Spleen (tissue), 11 donors: ENCODE measurements at regions not wholly inside any gene's neighbourhood (a gene's known extent, or its start where the extent isn't known, plus 50 kb on each side); places are given as distances from the start of the nearest gene placed in this dataset.

Source experiments
- DNase-seq: peaks from one replicate; pipeline ENCODE4 v3.0.0-alpha.2; 2020
- H3K27ac ChIP-seq, 8 donors: fragments of 200-600 bp; sonication (generic) in 7 of 8; 1 replicate in 4 of 8; 2 replicates in 4 of 8; pipeline versions ENCODE4 v1.5.0 to v1.8.0; 2016 to 2021; ENCODE audit warnings: inconsistent platforms in 4 of 8, mild to moderate bottlenecking in 4 of 8, moderate library complexity in 1 of 8
- H3K27me3 ChIP-seq, 7 donors: fragments of 200-600 bp; sonication (generic) in 6 of 7; replicated peaks in 1 of 7; 1 replicate in 4 of 7; 2 replicates in 3 of 7; pipeline versions ENCODE4 v1.5.0 to v1.8.0; 2016 to 2021; ENCODE audit warnings: inconsistent platforms in 3 of 7, mild to moderate bottlenecking in 1 of 7
- H3K36me3 ChIP-seq, 6 donors: fragments of 200-600 bp; sonication (generic) in 5 of 6; 1 replicate in 4 of 6; 2 replicates in 2 of 6; pipeline versions ENCODE4 v1.5.0 to v1.8.0; 2016 to 2021; ENCODE audit warnings: inconsistent platforms in 2 of 6
- H3K4me1 ChIP-seq, 6 donors: fragments of 200-600 bp; sonication (generic) in 5 of 6; 1 replicate in 3 of 6; 2 replicates in 3 of 6; pipeline versions ENCODE4 v1.5.0 to v1.8.0; 2016 to 2021; ENCODE audit warnings: inconsistent platforms in 3 of 6
- H3K4me3 ChIP-seq, 8 donors: fragments of 200-600 bp; sonication (generic) in 7 of 8; 1 replicate in 4 of 8; 2 replicates in 4 of 8; pipeline versions ENCODE4 v1.5.0 to v1.8.0; 2016 to 2021; ENCODE audit warnings: inconsistent platforms in 4 of 8, mild to moderate bottlenecking in 4 of 8, moderate library complexity in 2 of 8
- H3K9me3 ChIP-seq, 8 donors: fragments of 200-600 bp; sonication (generic) in 7 of 8; 1 replicate in 4 of 8; 2 replicates in 4 of 8; pipeline versions ENCODE4 v1.5.0 to v1.8.0; 2016 to 2021; ENCODE audit warnings: inconsistent platforms in 4 of 8
- POLR2A ChIP-seq, 3 donors: fragments of 450-650 bp; IDR thresholded peaks; one replicate each; pipeline ENCODE4 v1.5.1; 2017; ENCODE audit warnings: antibody characterized with exemption in 3 of 3, mild to moderate bottlenecking in 1 of 3
- POLR2AphosphoS5 ChIP-seq, 3 donors: sonication (generic); formaldehyde crosslinking; IDR thresholded peaks; one replicate each; pipeline ENCODE4 v1.5.1; 2017; ENCODE audit warnings: antibody characterized with exemption in 3 of 3
- WGBS, 5 donors: extraction: QIAGEN DNeasy Blood & Tissue Kit in 3 of 5; methylation state at CpG; one replicate each; pipeline versions ENCODE4 v1.1.5 to v1.1.7; 2013 to 2018; 5-methylcytosine and 5-hydroxymethylcytosine counted together
- intact Hi-C: fragments of 100-400 bp; cut with DNase I; formaldehyde crosslinking; loops from one replicate; pipeline ENCODE4 v1.15.0; 2023; ENCODE audit warnings: low total_unique reads
- TF ChIP-seq, protein P1 (sequence below), 11 experiments: fragments of 200-600 bp in 7 of 11; fragments of 450-650 bp in 4 of 11; sonication (generic) in 4 of 11; IDR thresholded peaks in 8 of 11; conservative IDR thresholded peaks in 3 of 11; 1 replicate in 7 of 11; 2 replicates in 4 of 11; pipeline versions ENCODE4 v1.4.0 to v1.8.0; 2016 to 2021; ENCODE audit warnings: antibody characterized with exemption in 11 of 11, inconsistent platforms in 4 of 11, mild to moderate bottlenecking in 1 of 11
- donor health status: healthy with polysubstance abuse.
- donor health status: DM: no; HTN: no; CAD: no; lungs with moderate emphysema.
- donor health status: DM: no; HTN: no; CAD: no.
- donor health status: Bipolar disorder and iron deficiency.
- donor health status: healthy.
- donor health status: DM: no; HTN: no; CAD: no.
- donor health status: DM: yes; HTN: yes; CAD: no.

DNA sequence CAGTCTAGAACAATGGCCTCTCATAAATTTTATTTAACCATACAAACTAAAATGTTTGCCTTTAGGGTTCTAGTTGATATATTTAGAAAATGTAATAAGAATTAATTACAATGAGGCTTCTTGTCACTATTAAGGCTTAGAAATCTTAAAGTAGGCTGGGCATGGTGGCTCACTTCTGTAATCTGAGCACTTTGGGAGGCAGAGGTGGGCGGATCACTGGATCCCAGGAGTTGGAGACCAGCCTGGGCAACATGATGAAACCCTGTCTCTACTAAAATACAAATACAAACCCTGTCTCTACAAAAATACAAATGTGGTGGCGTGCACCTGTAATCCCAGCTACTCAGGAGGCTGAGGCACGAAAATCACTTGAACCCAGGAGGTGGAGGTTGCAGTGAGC is 99.0 kb upstream of the ADGRF1 start:
- no peak for DNase-seq
- Histone ChIP-seq H3K27me3 (no peaks in the 10 kb centered on the region), H3K36me3 (no peaks in the 10 kb centered on the region), H3K4me1 (no peaks in the 10 kb centered on the region), H3K9me3 (no peaks in the 10 kb centered on the region), H3K27ac (no peak overlapping the region), H3K4me3 (no peak overlapping the region)
- TF ChIP-seq, protein P1, sequence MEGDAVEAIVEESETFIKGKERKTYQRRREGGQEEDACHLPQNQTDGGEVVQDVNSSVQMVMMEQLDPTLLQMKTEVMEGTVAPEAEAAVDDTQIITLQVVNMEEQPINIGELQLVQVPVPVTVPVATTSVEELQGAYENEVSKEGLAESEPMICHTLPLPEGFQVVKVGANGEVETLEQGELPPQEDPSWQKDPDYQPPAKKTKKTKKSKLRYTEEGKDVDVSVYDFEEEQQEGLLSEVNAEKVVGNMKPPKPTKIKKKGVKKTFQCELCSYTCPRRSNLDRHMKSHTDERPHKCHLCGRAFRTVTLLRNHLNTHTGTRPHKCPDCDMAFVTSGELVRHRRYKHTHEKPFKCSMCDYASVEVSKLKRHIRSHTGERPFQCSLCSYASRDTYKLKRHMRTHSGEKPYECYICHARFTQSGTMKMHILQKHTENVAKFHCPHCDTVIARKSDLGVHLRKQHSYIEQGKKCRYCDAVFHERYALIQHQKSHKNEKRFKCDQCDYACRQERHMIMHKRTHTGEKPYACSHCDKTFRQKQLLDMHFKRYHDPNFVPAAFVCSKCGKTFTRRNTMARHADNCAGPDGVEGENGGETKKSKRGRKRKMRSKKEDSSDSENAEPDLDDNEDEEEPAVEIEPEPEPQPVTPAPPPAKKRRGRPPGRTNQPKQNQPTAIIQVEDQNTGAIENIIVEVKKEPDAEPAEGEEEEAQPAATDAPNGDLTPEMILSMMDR (IDR thresholded peaks at IDR 0.05 in 8 of 11, conservative IDR thresholded peaks at IDR 0.05 in 3 of 11) = no peak
- TF ChIP-seq POLR2AphosphoS5 (IDR thresholded peaks at IDR 0.05) (no peak), POLR2A (IDR thresholded peaks at IDR 0.05) (no peak)
- 74 to 93% (median 86%) methylated on average over 3 of the region's 3 CpGs for WGBS, 5 donors
- intact Hi-C loops = no loop called here

DNA sequence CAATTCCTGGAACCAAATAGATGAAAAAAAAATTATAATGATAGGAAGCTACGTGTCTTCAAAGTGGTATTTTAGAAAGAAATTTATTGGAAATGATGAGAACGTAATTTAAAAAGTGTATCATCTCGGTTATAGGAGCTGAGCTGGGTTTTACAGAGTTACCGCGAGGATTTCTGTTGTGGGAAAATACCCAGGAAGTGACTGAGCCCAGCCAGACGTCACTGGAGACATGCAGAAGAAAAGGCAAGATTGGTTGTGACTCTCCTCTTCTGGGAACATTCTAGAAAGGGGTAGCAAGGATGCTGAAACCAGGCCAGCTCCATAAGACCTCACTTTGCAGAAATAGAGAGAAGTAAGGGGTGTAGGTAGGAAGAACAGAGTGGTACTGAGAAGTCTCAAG is 95.9 kb upstream of the ADGRF1 start:
- no peaks in the 10 kb centered on the region for H3K9me3 ChIP-seq
- no peaks in the 10 kb centered on the region for H3K27me3 ChIP-seq
- WGBS, 5 donors = 55 to 65% (median 59%) methylated on average over 6 of the region's 6 CpGs
- no peak overlapping the region for H3K4me3 ChIP-seq
- intact Hi-C loops = no loop called here
- no peak for DNase-seq
- no peak overlapping the region for H3K27ac ChIP-seq
- TF ChIP-seq, protein P1 (IDR thresholded peaks at IDR 0.05 in 8 of 11, conservative IDR thresholded peaks at IDR 0.05 in 3 of 11) = no peak
- no peak for TF ChIP-seq POLR2A (IDR thresholded peaks at IDR 0.05)
- no peak for TF ChIP-seq POLR2AphosphoS5 (IDR thresholded peaks at IDR 0.05)
- H3K36me3 ChIP-seq = no peaks in the 10 kb centered on the region
- no peaks in the 10 kb centered on the region for H3K4me1 ChIP-seq

DNA sequence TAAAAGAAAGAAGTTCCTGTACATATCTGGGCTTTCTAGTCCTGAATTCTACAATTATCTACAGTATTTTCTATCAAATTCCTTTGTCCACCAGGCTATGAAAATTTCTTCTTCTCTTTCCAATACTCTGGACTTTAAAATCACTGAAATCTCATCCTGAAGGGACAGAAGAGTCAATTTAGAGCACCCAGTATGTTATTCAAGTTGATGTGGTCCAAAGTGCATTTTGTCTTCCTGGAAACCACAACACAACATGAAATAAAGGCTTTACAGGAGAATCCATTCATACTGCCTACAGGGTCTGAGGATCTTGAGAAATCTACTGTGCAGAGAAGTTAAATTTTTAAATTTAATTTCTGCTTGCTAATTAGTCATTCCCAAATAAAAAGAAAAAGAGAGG is 94.9 kb upstream of the ADGRF1 start:
- no peaks in the 10 kb centered on the region for H3K4me1 ChIP-seq
- intact Hi-C loops = no loop called here
- TF ChIP-seq POLR2A (IDR thresholded peaks at IDR 0.05) (no peak), POLR2AphosphoS5 (IDR thresholded peaks at IDR 0.05) (no peak)
- TF ChIP-seq, protein P1 (IDR thresholded peaks at IDR 0.05 in 8 of 11, conservative IDR thresholded peaks at IDR 0.05 in 3 of 11) = no peak

DNA sequence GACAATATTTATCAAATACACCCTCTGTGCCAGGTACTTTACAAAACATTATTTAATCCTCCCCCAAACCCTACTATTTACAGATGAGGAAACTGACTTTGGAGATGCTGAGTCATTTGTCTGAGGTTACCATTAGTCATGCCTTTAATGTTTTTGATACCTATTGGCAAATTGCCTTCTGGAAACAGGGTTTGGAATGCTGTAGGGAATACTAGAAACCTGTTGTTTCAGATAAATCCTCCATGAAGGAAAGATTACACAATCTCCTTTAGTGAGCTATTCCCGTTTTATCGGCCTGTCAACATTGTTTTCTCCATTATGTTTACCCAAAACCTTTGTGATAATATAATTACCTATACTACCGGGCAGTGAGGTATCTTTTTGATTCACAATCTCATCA is 93.6 kb upstream of the ADGRF1 start:
- intact Hi-C loops = no loop called here
- DNase-seq = no peak
- TF ChIP-seq POLR2A (IDR thresholded peaks at IDR 0.05) (no peak), POLR2AphosphoS5 (IDR thresholded peaks at IDR 0.05) (no peak)
- TF ChIP-seq, protein P1 (IDR thresholded peaks at IDR 0.05 in 8 of 11, conservative IDR thresholded peaks at IDR 0.05 in 3 of 11) = no peak
- Histone ChIP-seq H3K27me3 (no peaks in the 10 kb centered on the region), H3K27ac (no peak overlapping the region), H3K36me3 (no peaks in the 10 kb centered on the region), H3K9me3 (no peaks in the 10 kb centered on the region), H3K4me1 (no peaks in the 10 kb centered on the region), H3K4me3 (no peak overlapping the region)
- 80 to 95% (median 89%) methylated on average over 3 of the region's 3 CpGs for WGBS, 5 donors

More for the DNA sequence above, 94.9 kb upstream of the ADGRF1 start:
- Histone ChIP-seq H3K27ac (no peak overlapping the region), H3K36me3 (no peaks in the 10 kb centered on the region), H3K9me3 (no peaks in the 10 kb centered on the region), H3K4me3 (no peak overlapping the region), H3K27me3 (no peaks in the 10 kb centered on the region)
- no peak for DNase-seq
